NB4 (cell line): ENCODE measurements at regions not wholly inside any gene's neighbourhood (a gene's known extent, or its start where the extent isn't known, plus 50 kb on each side); places are given as distances from the start of the nearest gene placed in this dataset.
"Not testable (repeated sequence)": the region's sequence is repeated elsewhere in the genome, so short reads cannot be mapped to it uniquely, and the experiment has no call there.

Source experiments
- DNase-seq: peaks from one replicate; pipeline ENCODE4 v3.0.0; 2010; ENCODE audit warnings: low read depth
- H3K4me3 ChIP-seq: one replicate; pipeline ENCODE4 v1.5.1; 2011; ENCODE audit warnings: mild to moderate bottlenecking, low read depth, low read length, moderate library complexity
- MYC ChIP-seq: IDR thresholded peaks from 2 replicates; pipeline ENCODE4 v1.6.1; 2011; ENCODE audit warnings: low read depth, low read length
- POLR2A ChIP-seq: IDR thresholded peaks from 2 replicates; pipeline ENCODE4 v1.6.1; 2011; ENCODE audit warnings: mild to moderate bottlenecking; ENCODE audit not compliant: insufficient read length; ENCODE audit errors: extremely low read depth
- TF ChIP-seq, protein P1 (sequence below): IDR thresholded peaks from 2 replicates; pipeline ENCODE4 v1.6.1; 2011; ENCODE audit warnings: low read depth, low read length
- TF ChIP-seq, protein P2 (sequence below): IDR thresholded peaks from one replicate; pipeline ENCODE4 v1.5.1; 2012; ENCODE audit warnings: low read depth, low read length

DNA sequence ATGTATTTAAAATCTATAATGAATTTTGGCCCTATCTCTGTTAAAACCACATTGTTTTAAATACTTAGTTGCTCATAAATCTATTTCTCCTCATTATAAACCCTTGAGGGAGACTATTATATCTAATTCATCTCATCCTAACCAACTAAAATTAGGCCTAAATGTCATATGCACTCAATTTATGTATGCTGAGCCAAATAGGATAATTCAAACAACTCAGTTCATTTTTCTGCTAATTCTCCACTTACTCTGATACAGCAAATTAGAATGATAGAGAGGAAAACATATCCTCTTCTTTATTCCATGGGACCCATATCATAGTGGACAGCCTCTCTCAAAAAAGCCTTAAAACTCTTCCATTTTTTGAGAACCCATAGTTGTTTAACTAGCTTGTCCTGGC is 80.3 kb upstream of the TET2 start:
- no peak for TF ChIP-seq POLR2A
- DNase-seq, result no peak
- H3K4me3 ChIP-seq, result no peak overlapping the region

GRCh38 chr4:105067431-105067830 is 79.2 kb upstream of the TET2 start:
- TF ChIP-seq, protein P1, sequence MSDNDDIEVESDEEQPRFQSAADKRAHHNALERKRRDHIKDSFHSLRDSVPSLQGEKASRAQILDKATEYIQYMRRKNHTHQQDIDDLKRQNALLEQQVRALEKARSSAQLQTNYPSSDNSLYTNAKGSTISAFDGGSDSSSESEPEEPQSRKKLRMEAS, result no peak
- no peak for DNase-seq
- no peak overlapping the region for H3K4me3 ChIP-seq

DNA sequence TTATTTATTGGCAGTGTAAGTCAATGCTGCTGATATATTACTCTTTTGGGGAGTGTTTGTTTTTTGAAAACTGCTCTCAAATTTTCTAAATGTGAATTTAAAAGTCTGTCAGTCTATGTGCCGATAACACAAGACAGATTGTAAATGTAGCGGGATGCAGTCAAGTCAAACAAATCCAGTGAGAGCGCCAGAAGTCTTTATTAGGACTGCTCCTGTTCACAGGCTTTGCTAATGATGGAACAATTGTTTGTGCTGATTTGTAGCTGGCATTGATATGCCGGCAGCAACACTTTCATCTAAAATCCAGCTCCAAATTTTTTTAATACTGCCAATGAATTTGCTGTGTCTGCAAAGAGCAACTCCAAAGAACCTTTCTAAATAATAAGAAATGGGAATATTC is 78.7 kb upstream of the TET2 start:
- no peak for DNase-seq
- H3K4me3 ChIP-seq, result no peak overlapping the region
- TF ChIP-seq POLR2A (no peak), MYC (no peak)
- TF ChIP-seq, protein P2, sequence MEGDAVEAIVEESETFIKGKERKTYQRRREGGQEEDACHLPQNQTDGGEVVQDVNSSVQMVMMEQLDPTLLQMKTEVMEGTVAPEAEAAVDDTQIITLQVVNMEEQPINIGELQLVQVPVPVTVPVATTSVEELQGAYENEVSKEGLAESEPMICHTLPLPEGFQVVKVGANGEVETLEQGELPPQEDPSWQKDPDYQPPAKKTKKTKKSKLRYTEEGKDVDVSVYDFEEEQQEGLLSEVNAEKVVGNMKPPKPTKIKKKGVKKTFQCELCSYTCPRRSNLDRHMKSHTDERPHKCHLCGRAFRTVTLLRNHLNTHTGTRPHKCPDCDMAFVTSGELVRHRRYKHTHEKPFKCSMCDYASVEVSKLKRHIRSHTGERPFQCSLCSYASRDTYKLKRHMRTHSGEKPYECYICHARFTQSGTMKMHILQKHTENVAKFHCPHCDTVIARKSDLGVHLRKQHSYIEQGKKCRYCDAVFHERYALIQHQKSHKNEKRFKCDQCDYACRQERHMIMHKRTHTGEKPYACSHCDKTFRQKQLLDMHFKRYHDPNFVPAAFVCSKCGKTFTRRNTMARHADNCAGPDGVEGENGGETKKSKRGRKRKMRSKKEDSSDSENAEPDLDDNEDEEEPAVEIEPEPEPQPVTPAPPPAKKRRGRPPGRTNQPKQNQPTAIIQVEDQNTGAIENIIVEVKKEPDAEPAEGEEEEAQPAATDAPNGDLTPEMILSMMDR, result no peak
- TF ChIP-seq, protein P1, result no peak

- DNase-seq, result no peak
Measured at GRCh38 chr4:105068516-105068915, 78.2 kb upstream of the TET2 start.

GRCh38 chr4:105072095-105072494 is 74.6 kb upstream of the TET2 start:
- not testable (repeated sequence) for DNase-seq, H3K4me3 ChIP-seq

More at GRCh38 chr4:105068516-105068915, 78.2 kb upstream of the TET2 start:
- TF ChIP-seq, protein P2, result no peak
- no peak for TF ChIP-seq POLR2A
- TF ChIP-seq, protein P1, result no peak
- no peak for TF ChIP-seq MYC
- H3K4me3 ChIP-seq, result no peak overlapping the region

GRCh38 chr4:105074097-105074496 is 72.6 kb upstream of the TET2 start:
- no peak for DNase-seq
- no peak overlapping the region for H3K4me3 ChIP-seq
- TF ChIP-seq, protein P2, result no peak
- TF ChIP-seq, protein P1, result no peak
- no peak for TF ChIP-seq MYC
- TF ChIP-seq POLR2A, result no peak

DNA sequence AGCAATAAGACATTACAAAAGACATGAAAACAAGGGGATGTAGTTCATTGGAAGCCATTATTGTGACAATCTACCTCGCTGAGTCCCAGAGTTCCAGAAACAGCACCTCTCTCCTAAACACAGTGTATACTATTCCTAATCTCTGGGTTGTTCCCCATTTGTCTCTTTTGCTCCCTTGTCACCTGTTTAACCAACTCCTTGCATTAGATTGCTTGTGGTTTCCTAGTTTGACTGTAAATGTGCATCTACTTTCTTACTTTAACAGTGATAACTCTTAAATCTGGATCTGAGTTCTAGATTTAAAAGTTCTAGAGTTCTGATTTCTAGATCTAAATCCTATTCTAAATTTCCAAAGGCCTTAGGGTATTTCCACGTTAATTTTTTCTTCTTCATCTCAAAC is 71.6 kb upstream of the TET2 start:
- TF ChIP-seq POLR2A, result no peak
- TF ChIP-seq, protein P2, result no peak
- no peak for DNase-seq
- no peak overlapping the region for H3K4me3 ChIP-seq
